Naive thymus-derived CD4-positive, alpha-beta T cell (primary cell): ENCODE measurements at regions not wholly inside any gene's neighbourhood (a gene's known extent, or its start where the extent isn't known, plus 50 kb on each side); places are given as distances from the start of the nearest gene placed in this dataset.

ENCODE experiments used
- ATAC-seq: fragments of 150-1000 bp; cut with Tn5 transposase; 2 replicates; pipeline ENCODE4 v1.10.0; 2021; ENCODE audit warnings: mild to moderate bottlenecking, moderate library complexity
- CTCF ChIA-PET: fragments of 350-600 bp; sonication (Branson Sonifier 250); formaldehyde crosslinking; loops from one replicate; lab custom pipeline; 2021; ENCODE audit warnings: antibody characterized with exemption; lab: Charles Lee
- POLR2A ChIA-PET: fragments of 350-600 bp; sonication (Branson Sonifier 250); formaldehyde crosslinking; loops from one replicate; lab custom pipeline; 2021; ENCODE audit warnings: antibody characterized with exemption, inconsistent platforms; lab: Charles Lee
- DNase-seq, 9 donors: peaks; one replicate each; pipeline versions ENCODE4 v3.0.0 to v3.0.0-alpha.2; 2020 to 2022; ENCODE audit warnings: mixed read lengths in 1 of 9
- H3K27ac ChIP-seq: one replicate; pipeline ENCODE4 v1.7.0; 2013; ENCODE audit warnings: mild to moderate bottlenecking, low read depth, low read length, moderate library complexity
- H3K27me3 ChIP-seq, 2 donors: one replicate each; pipeline ENCODE4 v1.7.0; 2013; ENCODE audit warnings: low read length in 2 of 2, mild to moderate bottlenecking in 2 of 2, moderate library complexity in 2 of 2; ENCODE audit not compliant: control insufficient read depth in 2 of 2, insufficient read depth in 2 of 2
- H3K36me3 ChIP-seq, 3 experiments: 1 replicate in 2 of 3; 2 replicates in 1 of 3; pipeline ENCODE4 v1.7.0; 2013; ENCODE audit warnings: low read length in 3 of 3, mild to moderate bottlenecking in 3 of 3, moderate library complexity in 1 of 3; ENCODE audit not compliant: insufficient read depth in 3 of 3, control insufficient read depth in 2 of 3
- H3K4me1 ChIP-seq, 2 donors: one replicate each; pipeline ENCODE4 v1.7.0; 2013; ENCODE audit warnings: low read length in 2 of 2, mild to moderate bottlenecking in 2 of 2, moderate library complexity in 1 of 2; ENCODE audit not compliant: control insufficient read depth in 2 of 2, insufficient read depth in 2 of 2
- H3K4me3 ChIP-seq: 2 replicates; pipeline ENCODE4 v1.7.0; 2013; ENCODE audit warnings: mild to moderate bottlenecking, low read length
- H3K9me3 ChIP-seq, 3 experiments: 1 replicate in 2 of 3; 2 replicates in 1 of 3; pipeline ENCODE4 v1.7.0; 2013; ENCODE audit warnings: low read length in 3 of 3; ENCODE audit not compliant: control insufficient read depth in 2 of 3
- H3K27ac Mint-ChIP-seq, 9 donors: one replicate each; pipeline ENCODE4 v1.8.0; 2020 to 2022; ENCODE audit warnings: mixed read lengths in 9 of 9, mild to moderate bottlenecking in 8 of 9, moderate library complexity in 5 of 9, inconsistent platforms in 2 of 9
- H3K27me3 Mint-ChIP-seq, 5 donors: one replicate each; pipeline ENCODE4 v1.8.0; 2021 to 2022; ENCODE audit warnings: mixed read lengths in 5 of 5, mild to moderate bottlenecking in 1 of 5
- H3K36me3 Mint-ChIP-seq, 5 donors: one replicate each; pipeline ENCODE4 v1.8.0; 2020 to 2022; ENCODE audit warnings: mixed read lengths in 5 of 5, mild to moderate bottlenecking in 3 of 5, inconsistent platforms in 1 of 5
- H3K4me1 Mint-ChIP-seq, 7 donors: one replicate each; pipeline ENCODE4 v1.8.0; 2020 to 2022; ENCODE audit warnings: mixed read lengths in 7 of 7, mild to moderate bottlenecking in 3 of 7, inconsistent platforms in 1 of 7
- H3K4me3 Mint-ChIP-seq, 10 donors: one replicate each; pipeline ENCODE4 v1.8.0; 2020 to 2022; ENCODE audit warnings: mild to moderate bottlenecking in 10 of 10, mixed read lengths in 10 of 10, moderate library complexity in 6 of 10, inconsistent platforms in 2 of 10
- H3K9me3 Mint-ChIP-seq, 11 donors: one replicate each; pipeline ENCODE4 v1.8.0; 2020 to 2022; ENCODE audit warnings: mixed read lengths in 11 of 11, mild to moderate bottlenecking in 4 of 11, inconsistent platforms in 1 of 11, moderate library complexity in 1 of 11
- intact Hi-C, 2 donors: fragments of 100-400 bp; cut with micrococcal nuclease; formaldehyde crosslinking; loops; one replicate each; pipeline ENCODE4 v1.15.1; 2023

DNA sequence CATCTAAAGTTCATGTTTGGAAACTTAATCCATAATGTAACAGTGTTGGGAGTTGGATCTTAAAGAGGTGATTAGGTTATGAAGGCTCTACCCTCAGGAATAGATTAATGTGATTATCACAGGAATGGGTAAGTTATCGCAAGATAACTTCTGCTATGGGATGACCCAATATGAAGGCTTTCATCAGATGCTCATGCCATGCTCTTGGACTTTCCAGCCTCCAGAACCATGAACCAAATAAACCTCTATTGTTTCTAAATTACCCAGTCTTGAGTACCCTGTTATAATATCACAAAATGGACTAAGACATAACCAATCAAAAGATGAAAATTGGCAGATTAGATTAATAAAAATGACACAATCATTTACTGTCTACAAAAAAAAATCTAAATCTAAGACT lies 906.9 kb upstream of the SOX9 start:
- Mint-ChIP-seq H3K36me3 (no peaks in the 10 kb centered on the region), H3K27me3 (no peaks in the 10 kb centered on the region), H3K27ac (no peak overlapping the region), H3K4me3 (no peak overlapping the region), H3K4me1 (no peaks in the 10 kb centered on the region), H3K9me3 (peaks cover 3 to 45% (median 11%) of the 10 kb centered on the region in 11 donors)
- H3K4me1 ChIP-seq: no peaks in the 10 kb centered on the region
- POLR2A ChIA-PET: no interaction called here
- intact Hi-C loops: no loop called here
- no peak overlapping the region for H3K27ac ChIP-seq
- no peaks in the 10 kb centered on the region for H3K9me3 ChIP-seq
- ATAC-seq (no peak), DNase-seq (no peak)
- H3K27me3 ChIP-seq: no peaks in the 10 kb centered on the region
- no peak overlapping the region for H3K4me3 ChIP-seq
- CTCF ChIA-PET: no interaction called here
- no peaks in the 10 kb centered on the region for H3K36me3 ChIP-seq

- DNase-seq (no peak), ATAC-seq (no peak)
- Histone ChIP-seq H3K4me1 (no peaks in the 10 kb centered on the region), H3K27ac (no peak overlapping the region), H3K4me3 (no peak overlapping the region), H3K36me3 (no peaks in the 10 kb centered on the region), H3K27me3 (no peaks in the 10 kb centered on the region), H3K9me3 (no peaks in the 10 kb centered on the region)
- Mint-ChIP-seq H3K4me3 (no peak overlapping the region), H3K27ac (no peak overlapping the region), H3K9me3 (peaks cover 0 to 26% (median 7%) of the 10 kb centered on the region in 11 donors), H3K27me3 (no peaks in the 10 kb centered on the region), H3K36me3 (no peaks in the 10 kb centered on the region), H3K4me1 (no peaks in the 10 kb centered on the region)
- intact Hi-C loops: no loop called here
- ChIA-PET CTCF (no interaction called here), POLR2A (no interaction called here)
These were observed 903.1 kb upstream of the SOX9 start for GRCh38 chr17:71217769-71218168.

DNA sequence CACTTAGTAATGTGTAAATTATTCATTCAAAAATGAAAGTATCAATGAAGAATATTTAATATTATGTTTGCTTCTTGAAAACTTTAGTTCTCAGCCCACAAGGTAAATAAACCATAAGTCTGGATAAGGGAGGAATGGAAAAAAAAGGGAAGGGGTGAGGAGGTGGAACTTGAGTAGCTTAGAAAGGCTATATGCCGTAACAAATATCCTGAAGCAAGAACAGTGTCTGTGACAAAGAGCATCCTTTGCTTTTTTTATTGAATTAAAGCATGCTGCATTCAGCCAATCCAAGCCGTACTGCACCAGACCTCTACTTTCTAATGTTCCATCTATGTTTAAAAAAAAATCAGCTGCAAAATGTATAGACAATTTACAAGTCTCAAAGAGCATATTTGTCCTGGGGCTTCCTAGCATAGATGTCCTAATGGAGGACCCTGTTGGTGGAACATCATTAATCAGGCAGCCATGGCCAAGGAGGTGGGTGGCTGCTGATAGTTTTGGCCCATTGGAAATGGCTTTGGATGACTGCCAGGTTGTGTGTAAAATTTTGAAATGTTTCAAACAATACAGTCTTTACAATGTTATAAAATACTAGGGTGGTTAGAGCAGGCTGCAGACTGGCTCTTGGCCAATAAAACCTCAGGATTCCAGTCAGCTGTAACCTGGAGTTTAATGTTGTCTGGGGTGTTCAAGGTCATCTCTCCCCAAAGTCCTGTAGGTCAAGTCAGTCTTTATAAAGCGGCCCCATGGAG lies 895.8 kb upstream of the SOX9 start:
- H3K27me3 Mint-ChIP-seq: no peaks in the 10 kb centered on the region
- H3K27ac Mint-ChIP-seq: no peak overlapping the region
- H3K4me3 ChIP-seq: no peak overlapping the region
- H3K4me1 Mint-ChIP-seq: no peaks in the 10 kb centered on the region
- peaks cover 0 to 5% (median 0%) of the 10 kb centered on the region in 11 donors for H3K9me3 Mint-ChIP-seq
- DNase-seq: no peak
- ChIA-PET CTCF (no interaction called here), POLR2A (no interaction called here)
- no peaks in the 10 kb centered on the region for H3K36me3 ChIP-seq
- intact Hi-C loops: no loop called here
- no peaks in the 10 kb centered on the region for H3K4me1 ChIP-seq
- H3K4me3 Mint-ChIP-seq: no peak overlapping the region
- H3K27ac ChIP-seq: no peak overlapping the region
- H3K36me3 Mint-ChIP-seq: no peaks in the 10 kb centered on the region
- no peak for ATAC-seq
- H3K27me3 ChIP-seq: no peaks in the 10 kb centered on the region
- H3K9me3 ChIP-seq: no peaks in the 10 kb centered on the region

GRCh38 chr17:71227841-71228240 lies 893.0 kb upstream of the SOX9 start:
- no peak for DNase-seq
- H3K4me1 ChIP-seq: no peaks in the 10 kb centered on the region
- peaks cover 0 to 11% (median 1%) of the 10 kb centered on the region in 11 donors for H3K9me3 Mint-ChIP-seq
- no peak for ATAC-seq
- ChIA-PET CTCF (no interaction called here), POLR2A (no interaction called here)
- intact Hi-C loops: no loop called here
- H3K27me3 ChIP-seq: no peaks in the 10 kb centered on the region
- H3K27ac Mint-ChIP-seq: no peak overlapping the region
- H3K4me3 ChIP-seq: no peak overlapping the region
- no peaks in the 10 kb centered on the region for H3K27me3 Mint-ChIP-seq
- H3K9me3 ChIP-seq: no peaks in the 10 kb centered on the region
- H3K36me3 Mint-ChIP-seq: no peaks in the 10 kb centered on the region
- H3K36me3 ChIP-seq: no peaks in the 10 kb centered on the region
- no peak overlapping the region for H3K27ac ChIP-seq
- H3K4me1 Mint-ChIP-seq: no peaks in the 10 kb centered on the region
- no peak overlapping the region for H3K4me3 Mint-ChIP-seq

- H3K4me1 Mint-ChIP-seq: no peaks in the 10 kb centered on the region
- no peaks in the 10 kb centered on the region for H3K27me3 ChIP-seq
- no peak overlapping the region for H3K4me3 ChIP-seq
- POLR2A ChIA-PET: no interaction called here
- no peak overlapping the region for H3K4me3 Mint-ChIP-seq
- H3K27me3 Mint-ChIP-seq: no peaks in the 10 kb centered on the region
- no peaks in the 10 kb centered on the region for H3K9me3 ChIP-seq
- intact Hi-C loops: no loop called here
- H3K27ac Mint-ChIP-seq: no peak overlapping the region
- CTCF ChIA-PET: no interaction called here
- no peak overlapping the region for H3K27ac ChIP-seq
- peaks cover 0 to 13% (median 1%) of the 10 kb centered on the region in 11 donors for H3K9me3 Mint-ChIP-seq
- H3K4me1 ChIP-seq: no peaks in the 10 kb centered on the region
- DNase-seq (no peak), ATAC-seq (no peak)
- H3K36me3 ChIP-seq: no peaks in the 10 kb centered on the region
- H3K36me3 Mint-ChIP-seq: no peaks in the 10 kb centered on the region
These were observed 891.8 kb upstream of the SOX9 start for GRCh38 chr17:71229070-71229469.

DNA sequence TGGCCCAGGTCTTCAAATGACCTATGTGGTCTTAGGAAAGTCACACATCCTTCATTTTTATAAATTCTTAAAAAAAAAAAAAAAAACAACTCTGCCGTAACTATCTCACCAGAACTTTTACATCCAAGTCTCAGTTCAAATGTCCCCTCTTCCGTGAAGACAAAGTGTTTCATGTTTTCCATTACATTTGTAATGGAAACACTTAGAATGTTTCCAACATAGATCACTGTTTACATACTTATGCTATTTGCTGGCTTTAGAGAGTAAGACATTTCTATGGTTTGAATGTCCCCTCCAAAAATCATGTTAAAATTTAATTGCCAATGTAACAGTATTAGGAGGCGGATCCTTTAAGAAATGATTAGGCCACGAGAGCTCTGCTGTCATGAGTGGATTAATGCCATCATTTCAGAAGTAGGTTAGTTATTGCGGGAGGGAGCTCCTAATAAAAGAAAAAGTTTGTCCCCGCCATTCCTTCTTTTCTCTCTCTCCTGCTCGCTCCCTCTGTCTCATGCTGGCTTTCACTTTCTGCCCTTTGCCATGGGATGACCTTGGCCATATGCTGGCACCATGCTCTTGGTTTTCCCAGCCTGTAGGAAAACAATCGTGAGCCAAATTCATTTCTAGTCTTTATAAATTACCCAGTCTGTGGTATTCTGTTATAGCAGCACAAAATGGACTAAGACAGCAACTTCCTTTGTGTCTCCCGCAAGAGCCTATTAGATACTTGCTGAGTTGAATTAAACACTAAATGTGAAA lies 887.8 kb upstream of the SOX9 start:
- Histone ChIP-seq H3K27ac (no peak overlapping the region), H3K4me3 (no peak overlapping the region), H3K9me3 (no peaks in the 10 kb centered on the region), H3K4me1 (no peaks in the 10 kb centered on the region), H3K36me3 (no peaks in the 10 kb centered on the region), H3K27me3 (no peaks in the 10 kb centered on the region)
- Mint-ChIP-seq H3K27ac (no peak overlapping the region), H3K36me3 (no peaks in the 10 kb centered on the region), H3K9me3 (peaks cover 0 to 26% (median 1%) of the 10 kb centered on the region in 11 donors), H3K4me1 (no peaks in the 10 kb centered on the region), H3K27me3 (no peaks in the 10 kb centered on the region), H3K4me3 (no peak overlapping the region)
- DNase-seq: no peak
- ChIA-PET POLR2A (no interaction called here), CTCF (no interaction called here)
- intact Hi-C loops: no loop called here
- ATAC-seq: no peak

- no peak for DNase-seq
- no peaks in the 10 kb centered on the region for H3K4me1 ChIP-seq
- H3K4me3 Mint-ChIP-seq: no peak overlapping the region
- H3K27ac ChIP-seq: no peak overlapping the region
- no peak overlapping the region for H3K4me3 ChIP-seq
- no peaks in the 10 kb centered on the region for H3K36me3 ChIP-seq
- intact Hi-C loops: no loop called here
- ChIA-PET CTCF (no interaction called here), POLR2A (no interaction called here)
- no peak for ATAC-seq
- H3K9me3 Mint-ChIP-seq: peaks cover 0 to 27% (median 3%) of the 10 kb centered on the region in 11 donors
- H3K4me1 Mint-ChIP-seq: no peaks in the 10 kb centered on the region
- no peak overlapping the region for H3K27ac Mint-ChIP-seq
- H3K27me3 Mint-ChIP-seq: no peaks in the 10 kb centered on the region
- no peaks in the 10 kb centered on the region for H3K36me3 Mint-ChIP-seq
- no peaks in the 10 kb centered on the region for H3K9me3 ChIP-seq
- no peaks in the 10 kb centered on the region for H3K27me3 ChIP-seq
These were observed 886.5 kb upstream of the SOX9 start for GRCh38 chr17:71234349-71234748.
